Liver (tissue), 8 donors: ENCODE measurements at regions not wholly inside any gene's neighbourhood (a gene's known extent, or its start where the extent isn't known, plus 50 kb on each side); places are given as distances from the start of the nearest gene placed in this dataset.

Source experiments
- DNase-seq: peaks from one replicate; pipeline ENCODE4 v3.0.0-alpha.2; 2017; ENCODE audit warnings: low spot score
- H3K27ac ChIP-seq, 2 donors: one replicate each; pipeline ENCODE4 v1.7.0; 2013; ENCODE audit warnings: inconsistent platforms in 2 of 2, low read length in 2 of 2, control low read depth in 1 of 2, low read depth in 1 of 2, mild to moderate bottlenecking in 1 of 2
- H3K27me3 ChIP-seq, 4 donors: one replicate each; pipeline versions ENCODE4 v1.6.1 to v1.7.0; 2013; ENCODE audit warnings: low read length in 3 of 4, inconsistent platforms in 1 of 4, mild to moderate bottlenecking in 1 of 4, moderate library complexity in 1 of 4; ENCODE audit not compliant: control insufficient read depth in 4 of 4, insufficient read depth in 4 of 4
- H3K36me3 ChIP-seq, 4 donors: one replicate each; pipeline versions ENCODE4 v1.6.1 to v1.7.0; 2013; ENCODE audit warnings: low read length in 3 of 4, mild to moderate bottlenecking in 3 of 4, low read depth in 1 of 4, moderate library complexity in 1 of 4; ENCODE audit not compliant: control insufficient read depth in 4 of 4, insufficient read depth in 3 of 4
- H3K4me1 ChIP-seq, 4 donors: one replicate each; pipeline versions ENCODE4 v1.6.1 to v1.7.0; 2013; ENCODE audit warnings: low read length in 3 of 4, mild to moderate bottlenecking in 3 of 4, moderate library complexity in 1 of 4; ENCODE audit not compliant: control insufficient read depth in 4 of 4, insufficient read depth in 4 of 4
- H3K4me3 ChIP-seq, 3 donors: one replicate each; pipeline versions ENCODE4 v1.6.1 to v1.7.0; 2013; ENCODE audit warnings: low read length in 3 of 3, control low read depth in 1 of 3, low read depth in 1 of 3, mild to moderate bottlenecking in 1 of 3
- H3K9ac ChIP-seq, 2 donors: one replicate each; pipeline ENCODE4 v1.7.0; 2013; ENCODE audit warnings: low read length in 2 of 2, mild to moderate bottlenecking in 2 of 2, moderate library complexity in 2 of 2, control low read depth in 1 of 2, low read depth in 1 of 2
- H3K9me3 ChIP-seq, 4 donors: one replicate each; pipeline versions ENCODE4 v1.6.1 to v1.7.0; 2013; ENCODE audit warnings: low read length in 3 of 4; ENCODE audit not compliant: control insufficient read depth in 4 of 4
- EGR1 ChIP-seq, 2 donors: IDR thresholded peaks; 2 replicates each; pipeline ENCODE4 v1.6.1; 2016 to 2018; ENCODE audit warnings: antibody characterized with exemption in 2 of 2, low read depth in 2 of 2
- FOXA1 ChIP-seq: IDR thresholded peaks from 2 replicates; pipeline ENCODE4 v1.6.1; 2016; ENCODE audit warnings: antibody characterized with exemption
- FOXA2 ChIP-seq: IDR thresholded peaks from 2 replicates; pipeline ENCODE4 v1.6.1; 2016; ENCODE audit warnings: antibody characterized with exemption
- GABPA ChIP-seq, 2 donors: IDR thresholded peaks in 1 of 2; conservative IDR thresholded peaks in 1 of 2; 2 replicates each; pipeline ENCODE4 v1.6.1; 2016; ENCODE audit warnings: antibody characterized with exemption in 2 of 2, mild to moderate bottlenecking in 1 of 2, moderate library complexity in 1 of 2
- HNF4A ChIP-seq, 2 donors: conservative IDR thresholded peaks; 2 replicates each; pipeline ENCODE4 v1.6.1; 2016; ENCODE audit warnings: antibody characterized with exemption in 2 of 2, mild to moderate bottlenecking in 2 of 2
- HNF4G ChIP-seq: IDR thresholded peaks from 2 replicates; pipeline ENCODE4 v1.6.1; 2016; ENCODE audit warnings: antibody characterized with exemption
- JUND ChIP-seq, 2 donors: IDR thresholded peaks; 2 replicates each; pipeline ENCODE4 v1.6.1; 2016; ENCODE audit warnings: antibody characterized with exemption in 2 of 2
- NR2F2 ChIP-seq: IDR thresholded peaks from 2 replicates; pipeline ENCODE4 v1.6.1; 2016; ENCODE audit warnings: antibody characterized with exemption
- RAD21 ChIP-seq, 2 donors: IDR thresholded peaks; 2 replicates each; pipeline ENCODE4 v1.6.1; 2016; ENCODE audit warnings: antibody characterized with exemption in 2 of 2, mild to moderate bottlenecking in 2 of 2
- RXRA ChIP-seq, 2 donors: IDR thresholded peaks; 2 replicates each; pipeline ENCODE4 v1.6.1; 2017 to 2018; ENCODE audit warnings: antibody characterized with exemption in 2 of 2, mild to moderate bottlenecking in 1 of 2
- SP1 ChIP-seq: IDR thresholded peaks from 2 replicates; pipeline ENCODE4 v1.6.1; 2018; ENCODE audit warnings: antibody characterized with exemption, mild to moderate bottlenecking
- TAF1 ChIP-seq: conservative IDR thresholded peaks from 2 replicates; pipeline ENCODE4 v1.6.1; 2016; ENCODE audit warnings: antibody characterized with exemption, mild to moderate bottlenecking
- YY1 ChIP-seq: IDR thresholded peaks from 2 replicates; pipeline ENCODE4 v1.6.1; 2016; ENCODE audit warnings: antibody characterized with exemption, mild to moderate bottlenecking
- WGBS: extraction: QIAGEN DNeasy Blood & Tissue Kit; methylation state at CpG from one replicate; pipeline ENCODE4 v1.1.7; 2013; 5-methylcytosine and 5-hydroxymethylcytosine counted together
- TF ChIP-seq, protein P1 (sequence below): IDR thresholded peaks from 2 replicates; pipeline ENCODE4 v1.6.1; 2016; ENCODE audit warnings: antibody characterized with exemption
- TF ChIP-seq, protein P2 (sequence below): fragments of 150-350 bp; IDR thresholded peaks from 2 replicates; pipeline ENCODE4 v1.5.1; 2017; ENCODE audit warnings: improper control_type of control experiment, low read depth, low read length; ENCODE audit not compliant: missing input control
- TF ChIP-seq, protein P3 (sequence below): IDR thresholded peaks from 2 replicates; pipeline ENCODE4 v1.6.1; 2016; ENCODE audit warnings: antibody characterized with exemption
- TF ChIP-seq, protein P4 (sequence below): IDR thresholded peaks from 2 replicates; pipeline ENCODE4 v1.6.1; 2016; ENCODE audit warnings: antibody characterized with exemption, mild to moderate bottlenecking
- donor health status: healthy.
- donor health status: healthy.
- donor health status: healthy.
- donor health status: healthy.
- donor health status: healthy.

DNA sequence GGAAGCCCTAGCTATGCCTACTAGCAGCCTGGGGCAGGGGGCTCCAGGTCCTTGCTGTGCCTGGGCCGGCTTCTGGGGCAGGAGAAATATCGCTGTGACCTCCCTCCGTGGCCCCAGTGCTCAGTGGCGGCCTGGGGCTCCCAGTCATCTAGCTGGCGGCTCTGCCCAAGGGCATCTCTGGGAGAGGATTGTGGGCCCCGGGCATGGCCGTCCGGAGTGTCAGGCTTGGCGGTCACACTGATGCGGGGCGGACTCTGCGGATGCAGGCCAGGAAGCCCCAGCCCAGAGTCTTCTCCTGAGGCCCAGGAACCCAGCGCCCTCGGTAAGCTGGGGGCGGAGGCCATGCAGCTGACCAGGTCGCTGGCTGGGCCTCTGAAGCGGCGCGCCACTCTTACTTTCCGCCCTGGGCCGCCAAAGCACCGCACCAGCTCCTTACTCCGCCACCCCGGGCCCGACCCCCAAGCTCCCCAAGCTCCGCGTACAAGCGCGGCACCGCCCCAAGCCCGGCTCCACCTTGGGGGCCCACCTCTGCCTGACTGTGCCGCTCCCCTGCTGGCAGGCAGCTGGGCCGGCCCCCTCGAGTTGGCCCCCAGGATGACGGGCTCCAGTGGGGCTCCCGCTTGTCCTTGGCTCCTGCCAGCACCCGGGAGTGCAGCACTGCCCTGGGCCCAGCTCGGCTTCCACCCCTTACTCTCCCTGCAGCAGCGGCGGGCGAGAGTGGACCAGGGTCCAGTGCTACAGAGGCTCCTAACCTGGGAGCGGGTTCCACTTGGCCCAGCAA lies 720.0 kb downstream of the PCDH18 start:
- TF ChIP-seq FOXA2 (no peak), JUND (IDR thresholded peaks at IDR 0.05) (no peak), FOXA1 (no peak), YY1 (no peak), EGR1 (IDR thresholded peaks at IDR 0.05; ENCODE audit: low read depth in 2 of 2) (no peak), TAF1 (no peak), GABPA (IDR thresholded peaks at IDR 0.05 in 1 of 2, conservative IDR thresholded peaks at IDR 0.05 in 1 of 2) (no peak), RXRA (IDR thresholded peaks at IDR 0.05) (no peak), HNF4G (no peak), NR2F2 (no peak), SP1 (no peak), HNF4A (conservative IDR thresholded peaks at IDR 0.05) (no peak), RAD21 (IDR thresholded peaks at IDR 0.05) (no peak)
- TF ChIP-seq, protein P1, sequence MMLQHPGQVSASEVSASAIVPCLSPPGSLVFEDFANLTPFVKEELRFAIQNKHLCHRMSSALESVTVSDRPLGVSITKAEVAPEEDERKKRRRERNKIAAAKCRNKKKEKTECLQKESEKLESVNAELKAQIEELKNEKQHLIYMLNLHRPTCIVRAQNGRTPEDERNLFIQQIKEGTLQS: no peak
- TF ChIP-seq, protein P2, sequence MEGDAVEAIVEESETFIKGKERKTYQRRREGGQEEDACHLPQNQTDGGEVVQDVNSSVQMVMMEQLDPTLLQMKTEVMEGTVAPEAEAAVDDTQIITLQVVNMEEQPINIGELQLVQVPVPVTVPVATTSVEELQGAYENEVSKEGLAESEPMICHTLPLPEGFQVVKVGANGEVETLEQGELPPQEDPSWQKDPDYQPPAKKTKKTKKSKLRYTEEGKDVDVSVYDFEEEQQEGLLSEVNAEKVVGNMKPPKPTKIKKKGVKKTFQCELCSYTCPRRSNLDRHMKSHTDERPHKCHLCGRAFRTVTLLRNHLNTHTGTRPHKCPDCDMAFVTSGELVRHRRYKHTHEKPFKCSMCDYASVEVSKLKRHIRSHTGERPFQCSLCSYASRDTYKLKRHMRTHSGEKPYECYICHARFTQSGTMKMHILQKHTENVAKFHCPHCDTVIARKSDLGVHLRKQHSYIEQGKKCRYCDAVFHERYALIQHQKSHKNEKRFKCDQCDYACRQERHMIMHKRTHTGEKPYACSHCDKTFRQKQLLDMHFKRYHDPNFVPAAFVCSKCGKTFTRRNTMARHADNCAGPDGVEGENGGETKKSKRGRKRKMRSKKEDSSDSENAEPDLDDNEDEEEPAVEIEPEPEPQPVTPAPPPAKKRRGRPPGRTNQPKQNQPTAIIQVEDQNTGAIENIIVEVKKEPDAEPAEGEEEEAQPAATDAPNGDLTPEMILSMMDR: no peak
- TF ChIP-seq, protein P3, sequence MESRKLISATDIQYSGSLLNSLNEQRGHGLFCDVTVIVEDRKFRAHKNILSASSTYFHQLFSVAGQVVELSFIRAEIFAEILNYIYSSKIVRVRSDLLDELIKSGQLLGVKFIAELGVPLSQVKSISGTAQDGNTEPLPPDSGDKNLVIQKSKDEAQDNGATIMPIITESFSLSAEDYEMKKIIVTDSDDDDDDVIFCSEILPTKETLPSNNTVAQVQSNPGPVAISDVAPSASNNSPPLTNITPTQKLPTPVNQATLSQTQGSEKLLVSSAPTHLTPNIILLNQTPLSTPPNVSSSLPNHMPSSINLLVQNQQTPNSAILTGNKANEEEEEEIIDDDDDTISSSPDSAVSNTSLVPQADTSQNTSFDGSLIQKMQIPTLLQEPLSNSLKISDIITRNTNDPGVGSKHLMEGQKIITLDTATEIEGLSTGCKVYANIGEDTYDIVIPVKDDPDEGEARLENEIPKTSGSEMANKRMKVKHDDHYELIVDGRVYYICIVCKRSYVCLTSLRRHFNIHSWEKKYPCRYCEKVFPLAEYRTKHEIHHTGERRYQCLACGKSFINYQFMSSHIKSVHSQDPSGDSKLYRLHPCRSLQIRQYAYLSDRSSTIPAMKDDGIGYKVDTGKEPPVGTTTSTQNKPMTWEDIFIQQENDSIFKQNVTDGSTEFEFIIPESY: no peak
- H3K4me3 ChIP-seq: no peak overlapping the region
- no peaks in the 10 kb centered on the region for H3K4me1 ChIP-seq
- peaks cover 0 to 5% (median under 1%) of the 10 kb centered on the region in 4 donors for H3K9me3 ChIP-seq
- H3K36me3 ChIP-seq: no peaks in the 10 kb centered on the region
- no peak overlapping the region for H3K27ac ChIP-seq
- no peak for DNase-seq
- whole genome bisulfite sequencing: 93% methylated on average over 42 of the region's 42 CpGs
- no peaks in the 10 kb centered on the region for H3K27me3 ChIP-seq
- H3K9ac ChIP-seq: no peak overlapping the region

DNA sequence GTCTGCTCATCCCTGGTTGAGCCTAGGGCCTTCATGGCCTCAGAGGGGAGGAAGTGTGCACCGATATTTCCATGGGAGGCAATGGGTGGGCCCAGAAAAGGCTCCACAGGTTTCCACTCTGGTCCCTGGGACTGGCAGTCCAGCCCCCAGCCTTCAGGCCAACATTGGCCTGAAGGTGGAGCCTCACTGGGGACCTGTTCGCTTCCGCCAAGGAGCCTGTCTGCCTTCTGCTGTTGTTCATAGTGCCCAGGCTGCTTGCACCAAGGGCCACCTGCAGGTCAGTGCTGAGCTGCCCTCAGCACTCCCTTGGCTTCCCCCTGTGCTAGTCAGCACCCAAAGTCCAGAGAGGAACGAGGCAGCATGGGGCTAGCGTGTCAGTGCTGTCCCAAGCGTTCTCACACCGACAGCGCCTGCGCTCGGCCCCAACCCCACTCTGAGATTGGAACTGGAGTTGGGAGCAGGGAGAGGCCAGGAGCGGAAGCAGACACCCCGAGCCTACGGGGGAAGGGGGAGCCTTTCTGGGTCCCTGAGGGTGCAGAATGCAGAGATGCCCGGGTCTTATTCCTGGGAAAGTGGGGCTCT lies 720.7 kb downstream of the PCDH18 start:
- WGBS: 91% methylated on average over 14 of the region's 14 CpGs
- Histone ChIP-seq H3K4me1 (no peaks in the 10 kb centered on the region), H3K9me3 (peaks cover 0 to 5% (median under 1%) of the 10 kb centered on the region in 4 donors), H3K4me3 (no peak overlapping the region), H3K27ac (no peak overlapping the region), H3K9ac (no peak overlapping the region), H3K27me3 (no peaks in the 10 kb centered on the region), H3K36me3 (no peaks in the 10 kb centered on the region)
- no peak for DNase-seq
- TF ChIP-seq FOXA2 (no peak), RAD21 (IDR thresholded peaks at IDR 0.05) (no peak), EGR1 (IDR thresholded peaks at IDR 0.05; ENCODE audit: low read depth in 2 of 2) (no peak), GABPA (IDR thresholded peaks at IDR 0.05 in 1 of 2, conservative IDR thresholded peaks at IDR 0.05 in 1 of 2) (no peak), HNF4G (no peak), FOXA1 (no peak), HNF4A (conservative IDR thresholded peaks at IDR 0.05) (no peak)
- TF ChIP-seq, protein P4, sequence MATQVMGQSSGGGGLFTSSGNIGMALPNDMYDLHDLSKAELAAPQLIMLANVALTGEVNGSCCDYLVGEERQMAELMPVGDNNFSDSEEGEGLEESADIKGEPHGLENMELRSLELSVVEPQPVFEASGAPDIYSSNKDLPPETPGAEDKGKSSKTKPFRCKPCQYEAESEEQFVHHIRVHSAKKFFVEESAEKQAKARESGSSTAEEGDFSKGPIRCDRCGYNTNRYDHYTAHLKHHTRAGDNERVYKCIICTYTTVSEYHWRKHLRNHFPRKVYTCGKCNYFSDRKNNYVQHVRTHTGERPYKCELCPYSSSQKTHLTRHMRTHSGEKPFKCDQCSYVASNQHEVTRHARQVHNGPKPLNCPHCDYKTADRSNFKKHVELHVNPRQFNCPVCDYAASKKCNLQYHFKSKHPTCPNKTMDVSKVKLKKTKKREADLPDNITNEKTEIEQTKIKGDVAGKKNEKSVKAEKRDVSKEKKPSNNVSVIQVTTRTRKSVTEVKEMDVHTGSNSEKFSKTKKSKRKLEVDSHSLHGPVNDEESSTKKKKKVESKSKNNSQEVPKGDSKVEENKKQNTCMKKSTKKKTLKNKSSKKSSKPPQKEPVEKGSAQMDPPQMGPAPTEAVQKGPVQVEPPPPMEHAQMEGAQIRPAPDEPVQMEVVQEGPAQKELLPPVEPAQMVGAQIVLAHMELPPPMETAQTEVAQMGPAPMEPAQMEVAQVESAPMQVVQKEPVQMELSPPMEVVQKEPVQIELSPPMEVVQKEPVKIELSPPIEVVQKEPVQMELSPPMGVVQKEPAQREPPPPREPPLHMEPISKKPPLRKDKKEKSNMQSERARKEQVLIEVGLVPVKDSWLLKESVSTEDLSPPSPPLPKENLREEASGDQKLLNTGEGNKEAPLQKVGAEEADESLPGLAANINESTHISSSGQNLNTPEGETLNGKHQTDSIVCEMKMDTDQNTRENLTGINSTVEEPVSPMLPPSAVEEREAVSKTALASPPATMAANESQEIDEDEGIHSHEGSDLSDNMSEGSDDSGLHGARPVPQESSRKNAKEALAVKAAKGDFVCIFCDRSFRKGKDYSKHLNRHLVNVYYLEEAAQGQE: no peak
- TF ChIP-seq, protein P1: no peak
